B cell (primary cell): ENCODE measurements at regions not wholly inside any gene's neighbourhood (a gene's known extent, or its start where the extent isn't known, plus 50 kb on each side); places are given as distances from the start of the nearest gene placed in this dataset.

ENCODE experiments used
- CTCF ChIP-seq: fragments of 200-600 bp; IDR thresholded peaks from one replicate; pipeline ENCODE4 v1.8.0; 2022; ENCODE audit warnings: antibody characterized with exemption, mild to moderate bottlenecking
- EZH2 ChIP-seq: IDR thresholded peaks from 2 replicates; pipeline ENCODE4 v1.6.1; 2012; ENCODE audit warnings: borderline replicate concordance, low read depth, mild to moderate bottlenecking, moderate library complexity, low read length; ENCODE audit not compliant: insufficient read depth, poor library complexity, severe bottlenecking

- TF ChIP-seq CTCF: no peak
- TF ChIP-seq EZH2: no peak
These were observed 77.8 kb upstream of the HES1 start for GRCh38 chr3:194058189-194058571.
